Left ventricle myocardium inferior (tissue), 1 donor: ENCODE measurements at regions not wholly inside any gene's neighbourhood (a gene's known extent, or its start where the extent isn't known, plus 50 kb on each side); places are given as distances from the start of the nearest gene placed in this dataset.

Experiments
- DNase-seq: peaks from one replicate; pipeline ENCODE4 v3.0.0-alpha.2; 2020
- H3K27ac ChIP-seq: fragments of 200-600 bp; replicated peaks from 2 replicates; pipeline ENCODE4 v1.8.0; 2021
- H3K27me3 ChIP-seq: fragments of 200-600 bp; 2 replicates; pipeline ENCODE4 v1.8.0; 2021; ENCODE audit warnings: low read depth
- H3K36me3 ChIP-seq: fragments of 200-600 bp; 2 replicates; pipeline ENCODE4 v1.8.0; 2021
- H3K4me1 ChIP-seq: fragments of 200-600 bp; 2 replicates; pipeline ENCODE4 v1.8.0; 2021
- H3K4me3 ChIP-seq: fragments of 200-600 bp; 2 replicates; pipeline ENCODE4 v1.8.0; 2021; ENCODE audit warnings: mild to moderate bottlenecking, moderate library complexity
- H3K9me3 ChIP-seq: fragments of 200-600 bp; replicated peaks from 2 replicates; pipeline ENCODE4 v1.8.0; 2021
- CTCF ChIP-seq: fragments of 200-600 bp; IDR thresholded peaks from 2 replicates; pipeline ENCODE4 v1.8.0; 2021; ENCODE audit warnings: antibody characterized with exemption, mild to moderate bottlenecking, borderline replicate concordance
- intact Hi-C: fragments of 100-400 bp; cut with micrococcal nuclease; formaldehyde crosslinking; loops from one replicate; pipeline ENCODE4 v1.11.0; 2022
- donor health status: DM: no; HTN: yes; CAD: no; lungs with severe emphysema.

- Histone ChIP-seq H3K4me1 (peaks cover 34% of the 10 kb centered on the region), H3K27ac (no peak overlapping the region), H3K36me3 (peaks cover 2% of the 10 kb centered on the region), H3K9me3 (no peaks in the 10 kb centered on the region), H3K4me3 (no peak overlapping the region), H3K27me3 (no peaks in the 10 kb centered on the region)
- TF ChIP-seq CTCF, result no peak
- intact Hi-C loops, result no loop called here
- DNase-seq, result no peak
These were observed 89.2 kb downstream of the KCNRG start for GRCh38 chr13:50104493-50104892.

- peaks cover 45% of the 10 kb centered on the region for H3K4me1 ChIP-seq
- peak overlapping the region; percentile 2 for H3K27ac ChIP-seq
- DNase-seq, result no peak
- no peaks in the 10 kb centered on the region for H3K36me3 ChIP-seq
- no peak for TF ChIP-seq CTCF
- no peaks in the 10 kb centered on the region for H3K9me3 ChIP-seq
- intact Hi-C loops, result no loop called here
- no peaks in the 10 kb centered on the region for H3K27me3 ChIP-seq
- H3K4me3 ChIP-seq, result no peak overlapping the region
These were observed 91.3 kb downstream of the KCNRG start for GRCh38 chr13:50106559-50106958.

- DNase-seq, result no peak
These were observed 92.0 kb downstream of the KCNRG start for GRCh38 chr13:50107205-50107604.

GRCh38 chr13:50114961-50115360 lies 99.7 kb downstream of the KCNRG start:
- H3K4me1 ChIP-seq, result peaks cover 52% of the 10 kb centered on the region
- DNase-seq, result no peak
- no peak for TF ChIP-seq CTCF

More at GRCh38 chr13:50107205-50107604, 92.0 kb downstream of the KCNRG start:
- Histone ChIP-seq H3K36me3 (no peaks in the 10 kb centered on the region), H3K27ac (peak overlapping the region; percentile 2), H3K4me3 (no peak overlapping the region), H3K9me3 (no peaks in the 10 kb centered on the region), H3K4me1 (peaks cover 49% of the 10 kb centered on the region), H3K27me3 (no peaks in the 10 kb centered on the region)
- intact Hi-C loops, result no loop called here
- no peak for TF ChIP-seq CTCF

GRCh38 chr13:50115695-50116094 lies 100.5 kb downstream of the KCNRG start:
- intact Hi-C loops, result no loop called here

More at GRCh38 chr13:50114961-50115360, 99.7 kb downstream of the KCNRG start:
- Histone ChIP-seq H3K27me3 (no peaks in the 10 kb centered on the region), H3K9me3 (no peaks in the 10 kb centered on the region), H3K4me3 (no peak overlapping the region), H3K36me3 (no peaks in the 10 kb centered on the region), H3K27ac (no peak overlapping the region)
- intact Hi-C loops, result no loop called here

More at GRCh38 chr13:50115695-50116094, 100.5 kb downstream of the KCNRG start:
- no peak for TF ChIP-seq CTCF
- no peak for DNase-seq
- Histone ChIP-seq H3K27ac (no peak overlapping the region), H3K4me3 (no peak overlapping the region), H3K4me1 (peaks cover 57% of the 10 kb centered on the region), H3K9me3 (no peaks in the 10 kb centered on the region), H3K36me3 (no peaks in the 10 kb centered on the region), H3K27me3 (no peaks in the 10 kb centered on the region)
